NOMO-1 treated with DMSO at 0.1 percent for 48 hours (cell line): ENCODE measurements at regions not wholly inside any gene's neighbourhood (a gene's known extent, or its start where the extent isn't known, plus 50 kb on each side); places are given as distances from the start of the nearest gene placed in this dataset.

Experiments used
- DNase-seq: peaks from one replicate; lab custom pipeline; 2025; ENCODE audit not compliant: unreplicated experiment; lab: John Stamatoyannopoulos, UW

- no peak for DNase-seq
Measured at GRCh38 chr18:75551071-75551470, 123.6 kb upstream of the SMIM21 start.

GRCh38 chr18:75548353-75548905, 120.9 kb upstream of the SMIM21 start:
- no peak for DNase-seq

DNA sequence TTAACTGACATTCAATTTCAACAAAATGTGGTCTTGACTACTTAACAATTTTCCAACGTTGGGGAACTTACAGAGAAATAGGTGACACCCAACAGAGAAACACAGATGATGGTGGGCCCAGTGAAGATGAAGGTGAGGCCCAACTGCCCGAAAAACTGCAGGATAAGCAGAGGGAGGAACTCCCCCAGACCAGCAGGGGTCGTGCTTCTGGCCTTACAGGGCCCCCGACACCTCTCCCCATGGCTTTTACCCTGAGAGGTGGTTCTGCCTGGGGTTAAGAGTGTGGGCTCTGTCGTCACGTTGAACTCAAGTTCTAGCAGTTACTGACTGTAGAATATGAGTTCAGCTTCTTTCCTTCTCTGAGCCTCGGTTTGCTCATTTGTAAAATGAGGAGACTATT, 119.5 kb upstream of the SMIM21 start:
- DNase-seq, result no peak

- DNase-seq, result no peak
Measured at GRCh38 chr18:75545189-75545588, 117.7 kb upstream of the SMIM21 start.

DNA sequence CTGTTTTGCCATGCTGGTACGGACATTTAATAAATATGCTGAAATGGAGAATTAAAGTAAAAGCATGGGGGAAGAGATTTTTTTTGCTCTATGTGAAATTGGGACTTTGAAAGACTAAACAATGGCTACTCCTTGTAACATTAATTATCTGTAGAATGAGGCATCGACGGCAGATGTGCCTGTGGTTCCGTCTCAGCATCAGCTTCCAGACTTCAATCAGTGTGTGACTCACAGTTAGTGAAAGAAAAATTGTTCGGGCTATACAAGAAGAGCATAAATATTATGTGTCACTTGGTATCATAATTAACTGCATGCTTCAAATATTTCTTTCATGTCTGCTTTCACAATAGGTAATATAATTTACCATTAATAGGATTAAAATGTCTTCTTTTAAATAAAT, 117.0 kb upstream of the SMIM21 start:
- DNase-seq, result no peak

- DNase-seq, result no peak
Measured at GRCh38 chr18:75544051-75544481, 116.6 kb upstream of the SMIM21 start.

- DNase-seq, result no peak
Measured at GRCh38 chr18:75538727-75539126, 111.2 kb upstream of the SMIM21 start.

DNA sequence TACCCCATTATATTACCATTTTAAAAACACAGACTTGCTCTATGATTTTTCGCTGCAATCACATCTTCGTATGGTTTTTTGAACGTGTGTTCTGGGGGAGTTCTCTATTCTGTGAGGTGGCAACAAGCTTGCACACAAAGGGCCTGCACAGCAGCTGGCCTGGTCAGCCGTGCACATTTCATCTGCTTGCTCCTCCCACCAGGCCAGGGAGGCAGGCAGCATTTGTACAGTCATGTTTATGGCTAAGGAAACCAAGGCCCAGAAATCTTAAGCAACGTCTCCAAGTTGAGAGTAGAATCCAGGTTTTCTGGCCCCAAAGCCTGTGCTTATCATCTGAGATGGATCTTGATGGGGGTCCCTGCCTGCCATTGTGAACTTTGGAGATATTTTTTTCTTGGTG, 106.4 kb upstream of the SMIM21 start:
- no peak for DNase-seq

DNA sequence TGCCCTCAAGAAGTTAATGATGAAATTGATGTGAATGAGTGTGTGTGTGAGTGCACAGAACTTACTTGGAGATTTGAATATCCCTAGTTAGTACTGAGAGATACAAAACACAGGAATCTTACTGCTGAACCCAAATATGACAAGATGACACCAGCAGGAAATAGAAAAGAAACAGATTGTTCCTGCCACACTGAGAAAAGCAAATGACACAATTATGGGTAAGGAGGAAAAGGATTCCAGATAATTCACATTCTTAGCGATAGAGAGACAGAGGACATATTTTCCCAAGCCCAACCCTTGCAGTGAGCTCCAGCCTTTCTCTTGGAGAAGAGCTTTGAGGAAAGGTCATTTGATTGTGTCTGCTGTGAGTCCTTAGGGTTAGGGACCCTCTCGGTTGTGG, 105.7 kb upstream of the SMIM21 start:
- no peak for DNase-seq

DNA sequence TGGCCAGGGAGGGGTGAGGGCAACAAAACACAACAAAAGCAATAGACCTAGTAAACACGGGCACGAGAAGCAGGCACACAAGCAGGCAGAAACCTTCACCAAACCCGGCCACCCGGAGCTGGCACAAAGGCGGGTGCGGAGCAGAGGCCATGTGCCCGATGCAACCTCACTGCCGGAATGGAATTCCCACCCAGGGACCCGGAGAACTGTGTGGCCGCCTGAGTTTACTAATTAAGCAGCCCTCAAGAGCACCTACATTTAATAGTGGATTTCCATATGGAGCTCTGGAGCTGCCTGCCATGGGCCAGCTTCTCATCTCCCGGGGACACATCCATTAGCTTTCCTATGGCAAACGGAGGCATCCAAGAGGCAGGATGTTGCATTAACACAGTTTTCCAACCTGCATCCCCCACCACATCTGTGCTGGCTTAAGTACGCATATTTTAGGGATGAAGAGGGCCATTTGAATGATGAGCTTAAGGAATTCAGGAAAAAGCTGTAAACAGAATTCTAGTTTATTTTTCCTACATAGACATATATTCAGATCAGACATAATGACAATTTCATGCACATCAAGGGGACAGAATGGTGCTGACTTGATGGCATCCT, 104.5 kb upstream of the SMIM21 start:
- no peak for DNase-seq

GRCh38 chr18:75531212-75531850, 103.8 kb upstream of the SMIM21 start:
- DNase-seq, result no peak

DNA sequence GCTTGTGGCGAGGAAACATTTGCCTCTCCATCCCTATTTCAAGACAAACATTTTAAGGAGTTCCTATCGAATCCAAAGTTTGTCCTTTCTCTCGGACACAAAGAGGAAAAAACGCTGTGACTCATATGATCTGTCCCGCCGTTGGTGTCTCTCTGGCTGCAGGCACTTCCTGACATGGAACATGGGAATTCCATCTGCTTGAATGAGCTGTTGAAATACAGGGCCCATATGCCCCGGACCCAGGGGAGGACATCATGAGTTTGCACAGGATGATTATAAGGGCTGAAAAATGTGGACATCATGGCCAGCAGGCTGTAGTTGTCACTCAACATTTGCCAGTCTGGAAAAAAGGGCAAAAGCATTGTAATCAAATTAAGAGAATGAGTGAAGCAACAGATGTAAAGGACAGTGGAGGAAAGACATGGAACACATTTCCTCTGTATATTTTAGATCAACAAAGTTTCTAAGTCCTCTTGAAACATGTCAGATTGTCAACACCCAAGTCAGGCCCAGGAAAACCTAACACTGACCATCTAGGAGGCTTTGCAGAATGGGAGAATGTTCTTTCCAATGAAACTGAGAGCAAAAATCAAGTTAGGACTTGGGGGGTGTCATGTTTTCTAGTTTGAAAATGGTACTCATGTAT, 103.2 kb upstream of the SMIM21 start:
- no peak for DNase-seq

DNA sequence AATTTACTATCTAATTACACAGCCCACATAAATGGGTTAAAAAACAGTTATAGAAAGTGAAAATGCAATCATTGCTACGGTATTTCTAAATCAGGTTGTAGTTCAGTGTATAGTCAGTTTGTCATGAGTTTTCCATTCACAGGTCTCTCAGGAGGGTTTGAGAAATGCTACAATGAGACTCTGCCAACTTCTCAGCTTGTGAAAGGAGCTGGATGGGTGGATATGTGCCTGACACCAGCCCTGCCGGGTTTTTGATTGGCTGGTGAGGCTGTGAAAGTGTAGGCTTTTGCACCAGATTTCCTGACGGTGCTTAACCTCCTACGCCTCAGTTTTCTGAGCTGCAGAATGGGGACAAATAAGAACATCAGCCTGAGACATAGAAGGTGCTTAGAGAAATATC, 102.6 kb upstream of the SMIM21 start:
- DNase-seq, result no peak

- DNase-seq, result no peak
Measured at GRCh38 chr18:75529394-75529793, 101.9 kb upstream of the SMIM21 start.

DNA sequence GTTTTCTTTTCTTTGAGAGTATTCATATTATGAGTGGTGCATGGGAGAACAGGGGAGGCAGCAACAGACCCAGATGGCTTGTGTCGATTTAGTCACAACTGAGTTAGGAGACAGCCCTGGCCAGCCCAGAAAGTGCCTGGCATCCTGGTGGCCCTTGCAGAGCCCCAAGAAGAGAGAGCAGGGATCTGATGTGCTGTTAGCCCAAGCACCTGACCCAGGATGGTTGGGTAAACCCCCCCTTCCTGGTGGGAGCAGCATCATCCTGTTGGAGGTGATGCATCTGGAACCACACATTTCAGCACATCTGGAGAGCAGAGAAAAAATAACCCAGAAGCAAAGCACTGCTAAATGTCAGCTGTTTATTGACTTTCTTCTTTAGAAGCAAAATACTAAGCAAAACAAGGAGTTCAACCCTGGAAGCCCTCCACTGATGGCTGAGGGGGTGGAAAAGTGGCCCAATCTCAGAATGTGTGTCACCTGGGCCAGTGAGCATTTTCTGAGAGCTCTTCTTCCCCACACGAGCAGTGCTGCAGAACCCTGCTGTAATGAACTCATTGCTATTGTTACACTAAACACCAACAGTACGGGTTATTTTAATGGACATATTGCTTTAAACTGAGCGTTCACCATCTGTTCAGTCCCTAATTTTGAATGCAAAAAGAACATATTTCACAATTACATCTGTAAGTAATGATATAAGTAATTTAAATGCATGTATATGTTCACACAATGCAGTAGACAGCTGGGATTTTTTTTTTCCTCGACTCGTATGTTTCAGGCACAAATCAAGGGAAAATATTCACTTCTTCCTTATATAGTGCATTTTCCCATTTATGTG, 100.6 kb upstream of the SMIM21 start:
- DNase-seq, result no peak

GRCh38 chr18:75526038-75526437, 98.5 kb upstream of the SMIM21 start:
- DNase-seq, result no peak

DNA sequence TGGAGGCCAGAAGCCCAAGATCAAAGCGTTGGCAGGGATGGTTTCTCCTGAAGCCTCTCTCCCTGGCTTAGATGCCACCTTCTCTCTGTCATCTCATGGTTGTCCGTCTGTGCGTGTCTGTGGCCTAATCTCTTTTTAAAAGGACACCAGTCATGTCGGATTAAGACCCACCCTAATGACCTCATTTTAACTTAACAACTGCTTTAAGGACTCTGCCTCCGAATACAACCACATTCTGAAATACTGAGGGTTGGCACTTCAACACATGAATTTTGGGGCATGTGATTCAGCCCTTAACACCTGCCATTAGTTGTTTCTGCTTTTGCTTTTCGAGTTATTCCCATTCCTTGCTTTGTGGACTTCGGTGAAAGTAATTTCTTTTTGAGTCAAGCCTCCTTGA, 97.8 kb upstream of the SMIM21 start:
- DNase-seq, result no peak

DNA sequence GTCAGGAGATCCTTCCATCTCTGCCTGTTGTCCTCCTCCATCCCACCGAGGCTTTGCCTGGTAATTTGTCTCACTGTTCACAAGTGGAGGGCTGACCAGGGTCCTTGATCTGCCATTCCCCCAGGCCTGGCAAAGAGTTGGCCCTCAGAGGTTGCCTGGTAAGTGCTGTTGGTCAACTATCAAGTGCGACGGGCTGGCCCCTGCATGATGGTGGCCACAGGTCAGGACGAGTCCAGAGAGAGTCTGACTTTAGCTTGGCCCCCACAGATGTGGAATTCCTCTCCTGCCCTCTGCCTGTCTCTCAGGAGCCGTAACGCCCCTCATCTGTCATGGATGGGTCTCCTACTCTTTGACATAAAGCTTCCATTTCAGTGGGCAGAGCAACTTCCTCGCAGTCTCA, 97.3 kb upstream of the SMIM21 start:
- DNase-seq, result no peak

DNA sequence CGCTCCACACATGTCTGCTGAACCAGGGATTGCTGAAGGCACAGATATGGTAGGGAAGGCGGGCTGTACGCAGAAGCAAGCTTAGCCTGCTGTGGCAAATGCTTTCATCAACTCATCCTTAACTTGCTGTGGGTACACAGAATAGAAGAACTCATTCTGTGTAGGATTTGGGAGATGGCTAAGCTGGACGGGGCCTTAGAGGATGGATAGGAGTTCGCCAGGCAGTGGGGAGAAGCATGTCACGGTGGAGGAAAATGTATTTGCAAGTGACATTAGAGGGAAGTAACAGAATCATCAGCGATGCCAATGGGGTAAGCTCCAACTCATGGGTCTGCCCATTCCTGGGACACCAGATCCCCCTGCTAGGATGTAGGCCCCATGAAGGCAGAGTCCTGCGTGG, 96.7 kb upstream of the SMIM21 start:
- DNase-seq, result no peak

DNA sequence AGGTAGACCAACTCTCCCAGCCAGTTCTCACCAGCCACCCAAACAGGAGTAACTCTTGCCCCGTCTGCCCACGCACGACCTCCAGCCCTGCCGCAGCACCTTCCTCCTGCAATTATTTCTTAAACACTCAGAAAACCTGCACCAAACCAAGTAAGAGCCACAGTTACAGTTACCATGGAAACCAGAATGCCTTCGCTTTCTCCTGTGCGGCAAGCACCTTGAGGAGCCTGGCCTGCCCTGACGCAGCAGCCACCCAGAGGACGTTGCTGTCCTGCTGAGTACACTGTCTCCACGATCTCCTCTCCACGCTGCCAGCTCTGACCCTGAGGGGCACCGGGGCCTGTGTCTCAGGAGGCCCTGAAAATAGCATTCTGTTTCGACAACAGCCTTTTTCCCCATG, 94.3 kb upstream of the SMIM21 start:
- no peak for DNase-seq

GRCh38 chr18:75518007-75518406, 90.5 kb upstream of the SMIM21 start:
- no peak for DNase-seq
